OCI-LY3 (cell line): ENCODE measurements at regions not wholly inside any gene's neighbourhood (a gene's known extent, or its start where the extent isn't known, plus 50 kb on each side); places are given as distances from the start of the nearest gene placed in this dataset.

Source experiments
- CTCF ChIP-seq: fragments of 200-600, 300-600 bp; sonication (generic); IDR thresholded peaks from 2 replicates; pipeline ENCODE4 v1.5.1; 2014; ENCODE audit warnings: antibody characterized with exemption, low read length, low read depth
- EZH2phosphoT487 ChIP-seq: fragments of 200-600 bp; shearing (Covaris generic); IDR thresholded peaks from 2 replicates; pipeline ENCODE4 v1.6.1; 2018; ENCODE audit warnings: antibody characterized with exemption, mixed run types, low read depth

DNA sequence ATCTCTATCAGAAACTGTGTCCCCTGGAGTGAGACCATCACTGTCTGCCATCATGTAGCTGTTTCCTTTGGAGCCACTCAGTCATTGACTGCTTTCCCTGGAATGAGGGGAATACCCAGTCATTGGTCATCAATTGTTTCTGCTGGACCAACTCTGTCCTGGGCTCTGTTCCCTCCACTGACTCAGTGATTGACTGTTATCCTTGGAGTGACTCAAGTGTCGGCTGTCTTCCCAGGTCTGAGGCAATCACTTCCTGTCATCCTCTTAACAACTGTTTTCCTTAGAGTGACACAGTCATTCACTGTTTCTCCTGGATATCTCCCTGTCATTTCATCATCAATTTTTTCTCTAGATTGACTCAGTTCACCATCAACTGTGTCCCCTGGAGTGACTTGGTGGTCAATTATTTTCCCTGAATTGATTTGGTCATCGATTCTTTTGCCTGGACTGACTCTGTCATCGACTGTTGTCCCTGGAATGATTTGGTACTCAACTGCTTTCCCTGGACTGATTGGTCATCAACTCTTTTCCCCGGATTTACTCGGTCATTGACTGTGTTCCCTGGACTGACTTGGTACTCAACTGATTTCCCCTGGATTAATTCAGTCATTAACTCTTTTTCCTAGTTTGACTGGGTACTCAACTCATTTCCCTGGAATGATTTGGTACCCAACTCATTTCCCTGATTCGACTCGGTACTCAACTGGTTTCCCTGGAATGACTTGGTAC, 327.9 kb upstream of the VCX start:
- TF ChIP-seq CTCF (no peak), EZH2phosphoT487 (no peak)
